Right cardiac atrium (tissue), 5 donors: ENCODE measurements at regions not wholly inside any gene's neighbourhood (a gene's known extent, or its start where the extent isn't known, plus 50 kb on each side); places are given as distances from the start of the nearest gene placed in this dataset.

Source experiments
- ATAC-seq, 2 donors: fragments of 200-7000 bp; cut with Tn5 transposase; one replicate each; pipeline versions ENCODE4 v1.8.0 to v1.9.1; 2020; ENCODE audit warnings: moderate library complexity in 2 of 2, mild to moderate bottlenecking in 1 of 2
- DNase-seq, 3 donors: peaks; one replicate each; pipeline ENCODE4 v3.0.0-alpha.2; 2020
- H3K27ac ChIP-seq: one replicate; pipeline ENCODE4 v1.5.1; 2013; ENCODE audit warnings: mild to moderate bottlenecking, low read length, control low read depth, moderate library complexity
- H3K27me3 ChIP-seq: one replicate; pipeline ENCODE4 v1.6.1; 2013; ENCODE audit not compliant: control insufficient read depth, insufficient read depth
- H3K4me1 ChIP-seq: one replicate; pipeline ENCODE4 v1.6.1; 2013; ENCODE audit warnings: low read length; ENCODE audit not compliant: control insufficient read depth, insufficient read depth
- H3K4me3 ChIP-seq: one replicate; pipeline ENCODE4 v1.5.1; 2013; ENCODE audit warnings: low read length, control low read depth
- H3K9me3 ChIP-seq: one replicate; pipeline ENCODE4 v1.6.1; 2013; ENCODE audit warnings: low read length; ENCODE audit not compliant: control insufficient read depth
- WGBS: extraction: QIAGEN DNeasy Blood & Tissue Kit; methylation state at CpG from one replicate; pipeline ENCODE4 v1.1.7; 2013; 5-methylcytosine and 5-hydroxymethylcytosine counted together
- intact Hi-C, 4 donors: fragments of 100-400 bp; cut with DNase I; formaldehyde crosslinking; loops; one replicate each; pipeline versions ENCODE4 v1.11.0 to v1.14.0; 2022 to 2023
- donor health status: healthy with polysubstance abuse.
- donor health status: DM: no; HTN: yes; CAD: no.
- donor health status: DM: no; HTN: no; CAD: no.
- donor health status: DM: no; HTN: yes; CAD: no; lungs with severe emphysema.
- donor health status: DM: yes; HTN: yes; CAD: no.

DNA sequence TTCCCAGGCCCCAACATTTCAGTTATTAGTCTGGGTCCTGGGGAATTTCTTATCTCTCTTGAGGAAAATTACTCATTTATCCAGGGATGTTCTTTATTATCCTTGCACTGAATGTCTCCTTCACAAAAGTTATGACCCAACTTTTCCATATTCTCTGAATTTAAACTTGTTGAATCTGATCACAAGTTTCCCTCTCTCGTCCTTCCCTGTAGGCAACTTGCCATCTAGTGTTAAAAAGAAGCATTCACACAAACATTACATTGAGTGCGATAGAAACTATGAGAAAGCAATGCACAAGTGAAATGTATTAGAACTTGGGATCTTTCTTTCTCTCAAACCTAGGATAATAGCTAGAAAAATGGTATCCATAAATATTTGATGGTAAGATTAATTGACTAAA is 608.4 kb downstream of the FSCB start:
- no peak for ATAC-seq
- DNase-seq, result no peak
- H3K27ac ChIP-seq, result no peak overlapping the region
- WGBS, result 41% methylated on average over 2 of the region's 2 CpGs
- H3K9me3 ChIP-seq, result no peaks in the 10 kb centered on the region
- no peak overlapping the region for H3K4me3 ChIP-seq
- no peaks in the 10 kb centered on the region for H3K4me1 ChIP-seq
- intact Hi-C loops, result no loop called here
- no peaks in the 10 kb centered on the region for H3K27me3 ChIP-seq

DNA sequence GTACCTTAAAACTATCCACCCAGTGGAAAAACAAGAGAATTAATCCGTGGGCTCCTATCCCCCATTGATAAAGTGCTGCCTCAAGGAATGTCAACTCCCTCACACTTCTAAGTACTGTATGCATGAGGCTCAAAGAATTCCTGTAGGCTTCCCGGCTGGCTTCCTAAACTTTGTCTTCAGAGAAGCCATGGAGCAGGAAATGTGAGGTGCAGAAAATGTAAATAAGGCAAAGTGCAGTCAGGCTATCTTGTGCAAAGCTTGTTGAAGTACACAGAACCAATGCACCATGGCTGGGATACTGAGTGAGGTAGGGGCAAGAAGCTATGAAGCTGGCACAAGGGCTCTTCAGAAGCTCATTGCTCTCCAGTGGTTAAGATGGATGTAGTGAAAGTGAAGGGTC is 611.0 kb downstream of the FSCB start:
- Histone ChIP-seq H3K27ac (no peak overlapping the region), H3K4me1 (no peaks in the 10 kb centered on the region), H3K27me3 (no peaks in the 10 kb centered on the region), H3K9me3 (no peaks in the 10 kb centered on the region), H3K4me3 (no peak overlapping the region)
- ATAC-seq (no peak), DNase-seq (no peak)
- intact Hi-C loops, result no loop called here
- WGBS, result 49% methylated on average over 2 of the region's 2 CpGs

GRCh38 chr14:43894534-43894933 is 612.5 kb downstream of the FSCB start:
- Histone ChIP-seq H3K27me3 (no peaks in the 10 kb centered on the region), H3K27ac (no peak overlapping the region), H3K4me1 (no peaks in the 10 kb centered on the region), H3K4me3 (no peak overlapping the region), H3K9me3 (no peaks in the 10 kb centered on the region)
- no peak for ATAC-seq
- intact Hi-C loops, result no loop called here
- no peak for DNase-seq
- 57% methylated on average over 3 of the region's 3 CpGs for WGBS

DNA sequence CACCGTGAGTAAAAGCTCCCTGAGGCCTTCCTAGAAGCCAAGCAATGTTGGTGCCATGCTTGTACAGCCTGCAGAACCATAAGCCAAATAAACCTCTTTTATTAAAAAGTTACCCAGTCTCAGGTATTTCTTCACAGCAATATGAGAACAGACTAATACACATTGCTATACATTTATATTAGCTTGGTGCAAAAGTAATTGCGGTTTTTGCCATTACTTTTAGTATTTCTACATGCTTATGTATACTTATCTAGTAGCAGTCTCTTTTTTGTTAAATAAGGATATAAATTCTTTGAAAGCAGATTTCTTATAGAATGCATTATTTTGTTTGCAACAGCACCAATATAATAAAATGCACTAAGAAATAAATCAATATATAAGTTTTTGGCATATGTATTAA is 619.6 kb downstream of the FSCB start:
- WGBS, result 96% methylated on average over 2 of the region's 2 CpGs
- H3K9me3 ChIP-seq, result no peaks in the 10 kb centered on the region
- H3K27me3 ChIP-seq, result no peaks in the 10 kb centered on the region
- intact Hi-C loops, result no loop called here
- H3K4me1 ChIP-seq, result no peaks in the 10 kb centered on the region
- no peak overlapping the region for H3K27ac ChIP-seq
- no peak overlapping the region for H3K4me3 ChIP-seq
- no peak for ATAC-seq
- DNase-seq, result no peak

GRCh38 chr14:43877351-43877960 is 629.6 kb downstream of the FSCB start:
- 45% methylated on average over 3 of the region's 3 CpGs for WGBS
- Histone ChIP-seq H3K27me3 (no peaks in the 10 kb centered on the region), H3K9me3 (no peaks in the 10 kb centered on the region), H3K4me3 (no peak overlapping the region), H3K27ac (no peak overlapping the region), H3K4me1 (no peaks in the 10 kb centered on the region)
- DNase-seq (no peak), ATAC-seq (no peak)
- intact Hi-C loops, result no loop called here

DNA sequence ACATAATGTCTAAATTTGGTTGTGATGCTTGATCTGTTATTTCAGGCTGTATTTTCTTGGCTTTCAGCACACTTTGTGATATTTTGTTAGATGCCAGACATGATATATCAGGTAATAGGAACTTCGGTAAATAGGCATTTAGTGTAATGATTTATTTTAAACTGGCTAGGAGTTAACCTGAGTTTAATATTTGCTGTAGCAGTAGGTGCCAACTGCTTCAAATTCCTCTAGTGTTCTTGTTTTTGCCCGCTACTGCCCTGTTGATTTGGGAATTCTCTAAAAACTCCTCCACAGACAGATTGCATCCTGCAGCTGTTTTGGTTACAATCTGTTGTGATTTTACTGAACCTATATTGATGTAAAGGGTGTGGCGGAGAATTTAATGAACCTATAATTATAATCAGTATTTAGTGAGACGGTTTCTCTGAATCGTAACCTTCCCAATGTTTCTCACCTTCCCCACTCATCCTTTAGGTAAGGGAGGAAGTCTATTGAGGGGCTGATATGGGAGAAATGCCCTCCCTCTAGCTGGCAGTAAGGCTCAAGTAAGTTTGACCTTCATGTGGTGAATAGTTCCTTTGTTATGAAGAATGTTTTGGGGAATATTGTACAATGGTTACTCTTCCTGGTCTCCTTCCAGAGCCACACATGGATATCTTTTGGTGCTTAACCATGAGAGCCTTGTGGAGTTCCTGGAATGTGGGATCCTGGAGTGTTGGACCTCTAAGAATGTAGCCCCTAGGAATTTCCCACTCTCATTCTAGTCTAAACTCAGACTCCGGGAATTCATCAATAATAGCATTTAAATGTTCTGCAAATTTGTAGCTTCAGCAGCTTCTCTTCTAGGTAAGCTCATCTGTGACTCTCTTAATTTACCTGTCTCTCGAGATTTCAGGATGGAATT is 634.1 kb downstream of the FSCB start:
- no peak overlapping the region for H3K4me3 ChIP-seq
- H3K27ac ChIP-seq, result no peak overlapping the region
- intact Hi-C loops, result no loop called here

DNA sequence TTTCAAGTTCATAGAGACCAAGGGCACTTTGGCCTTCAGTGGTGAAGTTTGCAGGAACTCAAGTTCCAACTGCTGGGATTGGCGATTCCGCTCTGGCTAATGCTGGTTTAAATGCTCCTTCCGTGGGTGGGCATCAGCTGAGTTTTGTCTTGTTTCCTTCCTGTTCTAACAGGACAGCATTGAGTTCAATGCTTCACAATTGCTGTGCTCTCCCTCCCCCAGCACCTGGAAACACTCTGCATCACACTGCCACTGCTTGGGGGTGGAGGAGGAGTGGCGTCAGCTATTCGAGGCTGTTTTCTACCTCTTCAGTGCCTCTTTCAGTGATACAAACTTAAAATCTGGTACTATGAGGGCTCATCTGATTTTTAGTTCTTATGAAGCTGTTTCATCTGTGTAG is 634.9 kb downstream of the FSCB start:
- no peak for ATAC-seq
- no peak overlapping the region for H3K27ac ChIP-seq
- intact Hi-C loops, result no loop called here
- H3K9me3 ChIP-seq, result no peaks in the 10 kb centered on the region
- DNase-seq, result no peak
- H3K27me3 ChIP-seq, result no peaks in the 10 kb centered on the region
- H3K4me3 ChIP-seq, result no peak overlapping the region
- H3K4me1 ChIP-seq, result no peaks in the 10 kb centered on the region
- WGBS, result 76% methylated on average over 5 of the region's 5 CpGs

More for the DNA sequence above, 634.1 kb downstream of the FSCB start:
- DNase-seq, result no peak
- ATAC-seq, result no peak
- WGBS, result 64% methylated on average over 7 of the region's 7 CpGs
- H3K9me3 ChIP-seq, result no peaks in the 10 kb centered on the region
- H3K27me3 ChIP-seq, result no peaks in the 10 kb centered on the region
- no peaks in the 10 kb centered on the region for H3K4me1 ChIP-seq

DNA sequence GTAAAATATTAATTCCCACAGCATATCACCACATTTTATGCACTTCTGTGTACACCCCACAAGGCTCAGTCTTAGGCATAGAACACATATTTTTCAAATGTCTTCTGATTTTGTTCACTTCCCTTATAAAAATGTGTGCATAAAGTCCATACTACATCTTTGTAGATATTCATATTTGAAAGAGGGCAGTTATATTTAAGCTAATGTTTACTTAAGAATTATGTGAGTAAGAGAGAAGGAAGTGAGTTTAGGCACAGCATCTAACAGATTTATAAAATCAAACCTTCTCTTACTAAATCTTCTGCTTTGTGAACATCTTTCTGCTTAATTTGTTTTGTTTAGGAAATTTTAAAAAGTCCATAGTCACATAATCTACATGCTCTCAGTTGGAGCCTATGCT is 648.1 kb downstream of the FSCB start:
- Histone ChIP-seq H3K4me3 (no peak overlapping the region), H3K27ac (no peak overlapping the region), H3K4me1 (no peaks in the 10 kb centered on the region), H3K9me3 (no peaks in the 10 kb centered on the region), H3K27me3 (no peaks in the 10 kb centered on the region)
- ATAC-seq (no peak), DNase-seq (no peak)
- intact Hi-C loops, result no loop called here

DNA sequence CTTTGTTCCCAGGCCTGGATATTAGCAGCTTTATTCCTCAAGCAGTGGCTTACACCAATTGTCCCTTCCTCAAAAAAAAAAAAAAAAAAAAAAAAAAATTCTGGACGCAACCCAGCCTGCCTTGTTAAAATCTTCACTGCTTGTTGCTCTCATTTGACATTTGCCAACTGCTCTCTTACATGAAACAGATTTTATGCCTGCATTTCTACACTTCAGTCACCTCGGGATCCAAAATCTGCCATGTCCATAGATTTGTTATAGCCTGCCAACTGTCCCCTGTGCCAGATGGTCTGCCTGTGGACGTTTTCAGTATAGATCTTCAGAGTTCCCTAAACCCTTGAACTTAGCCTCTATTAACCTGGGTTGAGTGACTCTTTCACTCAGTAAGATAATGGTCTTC is 651.5 kb downstream of the FSCB start:
- no peaks in the 10 kb centered on the region for H3K4me1 ChIP-seq
- DNase-seq, result no peak
- 34% methylated on average over 3 of the region's 3 CpGs for WGBS
- H3K4me3 ChIP-seq, result no peak overlapping the region
- H3K27ac ChIP-seq, result no peak overlapping the region
- no peak for ATAC-seq
- H3K9me3 ChIP-seq, result no peaks in the 10 kb centered on the region
- intact Hi-C loops, result no loop called here
- H3K27me3 ChIP-seq, result no peaks in the 10 kb centered on the region

DNA sequence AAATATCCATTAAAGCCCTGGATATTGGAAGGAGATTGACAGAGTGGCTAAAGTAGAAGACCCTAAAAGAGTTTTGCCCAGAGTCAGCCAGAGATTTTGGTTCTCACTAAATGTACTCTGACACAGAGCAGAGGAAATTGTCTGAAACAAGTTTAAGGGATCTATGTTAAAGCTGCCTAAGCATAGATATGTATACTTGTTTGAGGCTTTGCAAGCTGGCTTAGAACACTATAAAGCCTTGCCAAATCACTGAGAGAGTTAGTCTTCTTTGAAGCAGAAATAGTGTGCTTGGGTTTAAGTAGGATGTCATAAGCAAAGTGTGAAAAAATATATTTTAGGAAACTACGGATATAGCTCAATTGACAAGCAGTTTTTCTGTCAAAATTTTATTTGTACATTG is 653.5 kb downstream of the FSCB start:
- WGBS, result 58% methylated on average over 1 of the region's 1 CpG
- Histone ChIP-seq H3K27ac (no peak overlapping the region), H3K4me3 (no peak overlapping the region), H3K9me3 (no peaks in the 10 kb centered on the region), H3K27me3 (no peaks in the 10 kb centered on the region), H3K4me1 (no peaks in the 10 kb centered on the region)
- ATAC-seq, result no peak
- DNase-seq, result no peak
- intact Hi-C loops, result no loop called here

- ATAC-seq (no peak), DNase-seq (no peak)
- no peaks in the 10 kb centered on the region for H3K4me1 ChIP-seq
- H3K9me3 ChIP-seq, result no peaks in the 10 kb centered on the region
- intact Hi-C loops, result no loop called here
- no peaks in the 10 kb centered on the region for H3K27me3 ChIP-seq
- WGBS, result 89% methylated on average over 2 of the region's 2 CpGs
- no peak overlapping the region for H3K4me3 ChIP-seq
- H3K27ac ChIP-seq, result no peak overlapping the region
Observed at GRCh38 chr14:43803076-43803689, 703.9 kb downstream of the FSCB start.
